HEK293 (cell line): ENCODE measurements at regions not wholly inside any gene's neighbourhood (a gene's known extent, or its start where the extent isn't known, plus 50 kb on each side); places are given as distances from the start of the nearest gene placed in this dataset.

ENCODE experiments used
- CTCF ChIA-PET: fragments of 350-600 bp; formaldehyde crosslinking; extraction: SDS; loops from one replicate; lab custom pipeline; 2021; ENCODE audit warnings: antibody characterized with exemption; lab: Yijun Ruan, JAX
- POLR2A ChIA-PET: fragments of 300-600 bp; formaldehyde crosslinking; extraction: SDS; loops from one replicate; lab custom pipeline; 2020; ENCODE audit warnings: antibody characterized with exemption, inconsistent platforms; lab: Yijun Ruan, JAX
- H3K27ac ChIP-seq: fragments of 200-500 bp; sonication (Bioruptor generic); 2 replicates; pipeline ENCODE4 v1.5.1; 2014; ENCODE audit warnings: low read depth, low read length, control low read depth, inconsistent platforms; ENCODE audit errors: extremely low read depth
- H3K36me3 ChIP-seq, 2 experiments: fragments of 200-500 bp in 1 of 2; sonication (Bioruptor generic) in 1 of 2; 1 replicate in 1 of 2; 2 replicates in 1 of 2; pipeline ENCODE4 v1.5.1; 2014 to 2017; ENCODE audit warnings: inconsistent platforms in 2 of 2, low read length in 2 of 2; ENCODE audit not compliant: control insufficient read depth in 2 of 2, insufficient read depth in 1 of 2
- H3K4me1 ChIP-seq: fragments of 200-500 bp; sonication (Bioruptor generic); 2 replicates; pipeline ENCODE4 v1.5.1; 2014; ENCODE audit warnings: mild to moderate bottlenecking, low read length, inconsistent platforms; ENCODE audit not compliant: control insufficient read depth, insufficient read depth
- H3K4me3 ChIP-seq: 2 replicates; pipeline ENCODE4 v1.5.1; 2011; ENCODE audit warnings: low read depth, mild to moderate bottlenecking, control low read depth, low read length, moderate library complexity
- H3K9me3 ChIP-seq: fragments of 200-500 bp; sonication (Bioruptor generic); 2 replicates; pipeline ENCODE4 v1.5.1; 2014; ENCODE audit warnings: low read depth, low read length, inconsistent platforms; ENCODE audit not compliant: control insufficient read depth, insufficient read depth
- CTCF ChIP-seq: fragments of 450-650 bp; formaldehyde crosslinking; IDR thresholded peaks from 2 replicates; pipeline ENCODE4 v1.5.1; 2016; ENCODE audit warnings: missing biosample characterization, missing genetic modification characterization
- ZBTB44 ChIP-seq: fragments of 450-650 bp; IDR thresholded peaks from 2 replicates; pipeline ENCODE4 v1.5.1; 2018; ENCODE audit warnings: missing biosample characterization, mild to moderate bottlenecking, missing genetic modification characterization
- ZBTB48 ChIP-seq: fragments of 450-650 bp; formaldehyde crosslinking; IDR thresholded peaks from 2 replicates; pipeline ENCODE4 v1.5.1; 2016; ENCODE audit warnings: missing biosample characterization, missing genetic modification characterization
- ZBTB6 ChIP-seq: fragments of 450-650 bp; formaldehyde crosslinking; IDR thresholded peaks from 2 replicates; pipeline ENCODE4 v1.5.1; 2017; ENCODE audit warnings: missing biosample characterization, missing genetic modification characterization
- ZNF16 ChIP-seq: fragments of 450-650 bp; formaldehyde crosslinking; IDR thresholded peaks from 2 replicates; pipeline ENCODE4 v1.5.1; 2016; ENCODE audit warnings: low read depth, missing biosample characterization, missing genetic modification characterization
- ZNF248 ChIP-seq: fragments of 450-650 bp; formaldehyde crosslinking; IDR thresholded peaks from 2 replicates; pipeline ENCODE4 v1.5.1; 2017; ENCODE audit warnings: missing biosample characterization, missing genetic modification characterization
- ZNF530 ChIP-seq: fragments of 450-650 bp; formaldehyde crosslinking; IDR thresholded peaks from 2 replicates; pipeline ENCODE4 v1.5.1; 2016; ENCODE audit warnings: low read depth, missing biosample characterization, missing genetic modification characterization
- ZNF549 ChIP-seq: fragments of 450-650 bp; IDR thresholded peaks from 2 replicates; pipeline ENCODE4 v1.5.1; 2018; ENCODE audit warnings: missing biosample characterization, missing genetic modification characterization, mild to moderate bottlenecking, inconsistent platforms, moderate library complexity
- ZNF626 ChIP-seq: fragments of 450-650 bp; sonication (Bioruptor Pico); formaldehyde crosslinking; IDR thresholded peaks from 2 replicates; pipeline ENCODE4 v1.5.1; 2018; ENCODE audit warnings: missing biosample characterization, missing genetic modification characterization, inconsistent platforms
- ZNF654 ChIP-seq: fragments of 450-650 bp; formaldehyde crosslinking; IDR thresholded peaks from 2 replicates; pipeline ENCODE4 v1.5.1; 2016; ENCODE audit warnings: low read depth, missing biosample characterization, missing genetic modification characterization

GRCh38 chr22:22106855-22107254, 124.3 kb upstream of the TOP3B start (continued):
- TF ChIP-seq ZNF248 = no peak

GRCh38 chr22:22105364-22105763, 122.8 kb upstream of the TOP3B start:
- no peak overlapping the region for H3K4me3 ChIP-seq
- TF ChIP-seq ZNF549 (tag by site-specific recombination) (no peak), ZBTB48 (tag by site-specific recombination) (no peak), ZNF16 (tag by site-specific recombination) (no peak), ZNF626 (no peak), ZNF530 (tag by site-specific recombination) (no peak)
- POLR2A ChIA-PET = no interaction called here
- CTCF ChIA-PET = interaction anchor here (0.5 to 0.9 kb wide), 2 partner anchors 35 to 92 kb away, joined by 3 to 5 read pairs; no protein-coding TSS in a partner anchor
- no peak overlapping the region for H3K27ac ChIP-seq
- H3K4me1 ChIP-seq = no peaks in the 10 kb centered on the region
- H3K36me3 ChIP-seq = no peaks in the 10 kb centered on the region
- no peaks in the 10 kb centered on the region for H3K9me3 ChIP-seq

GRCh38 chr22:22103078-22103875, 120.7 kb upstream of the TOP3B start:
- CTCF ChIA-PET = interaction anchor here (0.6 to 2.4 kb wide), 2 partner anchors 23 to 43 kb away, joined by 5 to 10 read pairs; no protein-coding TSS in a partner anchor
- Histone ChIP-seq H3K36me3 (no peaks in the 10 kb centered on the region), H3K9me3 (no peaks in the 10 kb centered on the region), H3K27ac (no peak overlapping the region)
- POLR2A ChIA-PET = no interaction called here
- TF ChIP-seq ZBTB44 (tag by site-specific recombination) (no peak), CTCF (tag by site-specific recombination) (0 out of 2 replicates have a peak, but pooled peaks have one; percentile 8)
- TF ChIP-seq, all 188 proteins: peak for 1
- Histone ChIP-seq H3K4me1 (no peaks in the 10 kb centered on the region), H3K4me3 (no peak overlapping the region)

GRCh38 chr22:22099833-22100812, 117.5 kb upstream of the TOP3B start:
- Histone ChIP-seq H3K27ac (no peak overlapping the region), H3K9me3 (no peaks in the 10 kb centered on the region), H3K4me1 (no peaks in the 10 kb centered on the region), H3K36me3 (no peaks in the 10 kb centered on the region), H3K4me3 (no peak overlapping the region)
- TF ChIP-seq ZNF654 (tag by site-specific recombination) (peak; percentile 19; the same call in 1 of the 2 replicates), ZBTB6 (tag by site-specific recombination) (no peak)
- POLR2A ChIA-PET = no interaction called here
- CTCF ChIA-PET = interaction anchor here (0.9 to 2.9 kb wide), 7 partner anchors 10 to 52 kb away, joined by 3 to 24 read pairs (median 5); no protein-coding TSS in a partner anchor
